CD4-positive, alpha-beta T cell treated with Interleukin-2 at 100 ng/mL for 4 hours (primary cell): ENCODE measurements at regions not wholly inside any gene's neighbourhood (a gene's known extent, or its start where the extent isn't known, plus 50 kb on each side); places are given as distances from the start of the nearest gene placed in this dataset.

ENCODE experiments used
- DNase-seq: peaks from one replicate; pipeline ENCODE4 v3.0.0-alpha.2; 2020; ENCODE audit warnings: low spot score

- DNase-seq: no peak
Observed at GRCh38 chr14:71202881-71203280, 295.6 kb downstream of the PCNX1 start.

- no peak for DNase-seq
Observed at GRCh38 chr14:71203306-71203705, 296.0 kb downstream of the PCNX1 start.

- DNase-seq: no peak
Observed at GRCh38 chr14:71204231-71204630, 297.0 kb downstream of the PCNX1 start.

- DNase-seq: no peak
Observed at GRCh38 chr14:71204768-71205167, 297.5 kb downstream of the PCNX1 start.

- no peak for DNase-seq
Observed at GRCh38 chr14:71206123-71206522, 298.9 kb downstream of the PCNX1 start.

GRCh38 chr14:71206766-71207371 lies 299.6 kb downstream of the PCNX1 start:
- DNase-seq: no peak

GRCh38 chr14:71208702-71209357 lies 301.6 kb downstream of the PCNX1 start:
- no peak for DNase-seq

- DNase-seq: no peak
Observed at GRCh38 chr14:71209888-71210287, 302.6 kb downstream of the PCNX1 start.

- no peak for DNase-seq
Observed at GRCh38 chr14:71212093-71212492, 304.8 kb downstream of the PCNX1 start.

GRCh38 chr14:71212683-71213107 lies 305.4 kb downstream of the PCNX1 start:
- no peak for DNase-seq

- no peak for DNase-seq
Observed at GRCh38 chr14:71214241-71214640, 307.0 kb downstream of the PCNX1 start.

- no peak for DNase-seq
Observed at GRCh38 chr14:71220462-71220861, 313.2 kb downstream of the PCNX1 start.

GRCh38 chr14:71221119-71221518 lies 313.9 kb downstream of the PCNX1 start:
- no peak for DNase-seq

GRCh38 chr14:71225113-71225512 lies 317.9 kb downstream of the PCNX1 start:
- DNase-seq: no peak

GRCh38 chr14:71228711-71229110 lies 321.5 kb downstream of the PCNX1 start:
- DNase-seq: no peak

GRCh38 chr14:71229875-71230274 lies 322.6 kb downstream of the PCNX1 start:
- DNase-seq: no peak

- DNase-seq: no peak
Observed at GRCh38 chr14:71230897-71231296, 323.6 kb downstream of the PCNX1 start.

- no peak for DNase-seq
Observed at GRCh38 chr14:71231521-71232393, 324.5 kb downstream of the PCNX1 start.

- DNase-seq: no peak
Observed at GRCh38 chr14:71232506-71232905, 325.2 kb downstream of the PCNX1 start.

GRCh38 chr14:71235875-71236274 lies 328.6 kb downstream of the PCNX1 start:
- DNase-seq: no peak

- no peak for DNase-seq
Observed at GRCh38 chr14:71236487-71236886, 329.2 kb downstream of the PCNX1 start.

GRCh38 chr14:71237556-71237955 lies 330.3 kb downstream of the PCNX1 start:
- no peak for DNase-seq

- no peak for DNase-seq
Observed at GRCh38 chr14:71238835-71239234, 331.6 kb downstream of the PCNX1 start.
